HEK293T (cell line): ENCODE measurements at regions not wholly inside any gene's neighbourhood (a gene's known extent, or its start where the extent isn't known, plus 50 kb on each side); places are given as distances from the start of the nearest gene placed in this dataset.

Experiments used
- CTCF ChIA-PET: fragments of 350-600 bp; formaldehyde crosslinking; extraction: SDS; loops from one replicate; lab custom pipeline; 2021; ENCODE audit warnings: antibody characterized with exemption, inconsistent platforms; lab: Yijun Ruan, JAX
- POLR2A ChIA-PET: fragments of 350-600 bp; formaldehyde crosslinking; extraction: SDS; loops from one replicate; lab custom pipeline; 2020; ENCODE audit warnings: antibody characterized with exemption, inconsistent platforms; lab: Yijun Ruan, JAX
- DNase-seq: peaks from one replicate; pipeline ENCODE4 v3.0.0; 2012; ENCODE audit warnings: mixed read lengths; ENCODE audit errors: extremely low spot score
- ARNT ChIP-seq: fragments of 450-650 bp; IDR thresholded peaks from 2 replicates; pipeline ENCODE4 v1.6.1; 2017; ENCODE audit warnings: mild to moderate bottlenecking
- BHLHE40 ChIP-seq: fragments of 450-650 bp; IDR thresholded peaks from 2 replicates; pipeline ENCODE4 v1.6.1; 2016; ENCODE audit warnings: mild to moderate bottlenecking, moderate library complexity, borderline replicate concordance
- CTBP1 ChIP-seq: fragments of 450-650 bp; IDR thresholded peaks from 2 replicates; pipeline ENCODE4 v1.6.1; 2016; ENCODE audit warnings: borderline replicate concordance
- ELF4 ChIP-seq: fragments of 450-650 bp; IDR thresholded peaks from 2 replicates; pipeline ENCODE4 v1.6.1; 2017; ENCODE audit warnings: antibody characterized with exemption
- FOXA1 ChIP-seq: fragments of 450-650 bp; IDR thresholded peaks from 2 replicates; pipeline ENCODE4 v1.6.1; 2016; ENCODE audit warnings: mild to moderate bottlenecking
- FOXK2 ChIP-seq: fragments of 450-650 bp; IDR thresholded peaks from 2 replicates; pipeline ENCODE4 v1.6.1; 2016; ENCODE audit warnings: mild to moderate bottlenecking
- FOXM1 ChIP-seq: fragments of 450-650 bp; IDR thresholded peaks from 2 replicates; pipeline ENCODE4 v1.6.1; 2017; ENCODE audit warnings: mild to moderate bottlenecking, borderline replicate concordance
- HDGF ChIP-seq: fragments of 450-650 bp; IDR thresholded peaks from 2 replicates; pipeline ENCODE4 v1.6.1; 2017; ENCODE audit warnings: antibody characterized with exemption, borderline replicate concordance
- L3MBTL2 ChIP-seq: fragments of 450-650 bp; conservative IDR thresholded peaks from 2 replicates; pipeline ENCODE4 v1.6.1; 2016; ENCODE audit warnings: mild to moderate bottlenecking
- LEF1 ChIP-seq: fragments of 450-650 bp; IDR thresholded peaks from 2 replicates; pipeline ENCODE4 v1.6.1; 2017; ENCODE audit warnings: mild to moderate bottlenecking, borderline replicate concordance
- NFRKB ChIP-seq: fragments of 450-650 bp; IDR thresholded peaks from 2 replicates; pipeline ENCODE4 v1.6.1; 2016; ENCODE audit warnings: mild to moderate bottlenecking, moderate library complexity
- SP1 ChIP-seq: fragments of 450-650 bp; IDR thresholded peaks from 2 replicates; pipeline ENCODE4 v1.6.1; 2017
- SUZ12 ChIP-seq: fragments of 450-650 bp; IDR thresholded peaks from 2 replicates; pipeline ENCODE4 v1.6.1; 2016; ENCODE audit warnings: mild to moderate bottlenecking
- TARDBP ChIP-seq: fragments of 450-650 bp; IDR thresholded peaks from 2 replicates; pipeline ENCODE4 v1.6.1; 2016
- ZNF384 ChIP-seq: fragments of 450-650 bp; IDR thresholded peaks from 2 replicates; pipeline ENCODE4 v1.6.1; 2016
- TF ChIP-seq, protein P1 (sequence below): fragments of 450-650 bp; IDR thresholded peaks from 2 replicates; pipeline ENCODE4 v1.6.1; 2016

DNA sequence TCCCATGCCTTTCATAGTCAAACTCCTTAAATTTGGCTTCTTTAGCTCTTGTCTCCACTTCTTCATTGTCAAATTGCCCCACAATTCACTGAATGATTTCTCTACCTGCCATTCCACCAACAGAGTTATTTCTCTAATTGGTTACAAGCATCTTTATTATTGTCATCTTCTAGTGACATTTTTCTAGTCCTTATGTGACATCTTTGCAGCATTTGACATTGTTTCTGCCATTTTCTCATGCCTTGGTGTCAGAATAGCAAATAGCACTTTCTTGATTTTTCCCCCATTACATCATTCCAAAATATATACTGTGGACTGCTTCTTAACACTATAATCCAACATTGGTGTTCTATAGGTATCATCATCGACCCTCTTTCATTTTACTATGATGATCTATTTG lies 137.7 kb upstream of the HDDC2 start:
- no peak for DNase-seq
- ChIA-PET POLR2A (no interaction called here), CTCF (no interaction called here)
- TF ChIP-seq ARNT (no peak), LEF1 (no peak), ZNF384 (no peak), SUZ12 (no peak), BHLHE40 (no peak), CTBP1 (no peak), NFRKB (no peak), FOXM1 (no peak), SP1 (no peak), ELF4 (no peak), L3MBTL2 (no peak), FOXK2 (no peak), TARDBP (no peak), FOXA1 (no peak)
- TF ChIP-seq, protein P1, sequence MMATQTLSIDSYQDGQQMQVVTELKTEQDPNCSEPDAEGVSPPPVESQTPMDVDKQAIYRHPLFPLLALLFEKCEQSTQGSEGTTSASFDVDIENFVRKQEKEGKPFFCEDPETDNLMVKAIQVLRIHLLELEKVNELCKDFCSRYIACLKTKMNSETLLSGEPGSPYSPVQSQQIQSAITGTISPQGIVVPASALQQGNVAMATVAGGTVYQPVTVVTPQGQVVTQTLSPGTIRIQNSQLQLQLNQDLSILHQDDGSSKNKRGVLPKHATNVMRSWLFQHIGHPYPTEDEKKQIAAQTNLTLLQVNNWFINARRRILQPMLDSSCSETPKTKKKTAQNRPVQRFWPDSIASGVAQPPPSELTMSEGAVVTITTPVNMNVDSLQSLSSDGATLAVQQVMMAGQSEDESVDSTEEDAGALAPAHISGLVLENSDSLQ, result no peak

DNA sequence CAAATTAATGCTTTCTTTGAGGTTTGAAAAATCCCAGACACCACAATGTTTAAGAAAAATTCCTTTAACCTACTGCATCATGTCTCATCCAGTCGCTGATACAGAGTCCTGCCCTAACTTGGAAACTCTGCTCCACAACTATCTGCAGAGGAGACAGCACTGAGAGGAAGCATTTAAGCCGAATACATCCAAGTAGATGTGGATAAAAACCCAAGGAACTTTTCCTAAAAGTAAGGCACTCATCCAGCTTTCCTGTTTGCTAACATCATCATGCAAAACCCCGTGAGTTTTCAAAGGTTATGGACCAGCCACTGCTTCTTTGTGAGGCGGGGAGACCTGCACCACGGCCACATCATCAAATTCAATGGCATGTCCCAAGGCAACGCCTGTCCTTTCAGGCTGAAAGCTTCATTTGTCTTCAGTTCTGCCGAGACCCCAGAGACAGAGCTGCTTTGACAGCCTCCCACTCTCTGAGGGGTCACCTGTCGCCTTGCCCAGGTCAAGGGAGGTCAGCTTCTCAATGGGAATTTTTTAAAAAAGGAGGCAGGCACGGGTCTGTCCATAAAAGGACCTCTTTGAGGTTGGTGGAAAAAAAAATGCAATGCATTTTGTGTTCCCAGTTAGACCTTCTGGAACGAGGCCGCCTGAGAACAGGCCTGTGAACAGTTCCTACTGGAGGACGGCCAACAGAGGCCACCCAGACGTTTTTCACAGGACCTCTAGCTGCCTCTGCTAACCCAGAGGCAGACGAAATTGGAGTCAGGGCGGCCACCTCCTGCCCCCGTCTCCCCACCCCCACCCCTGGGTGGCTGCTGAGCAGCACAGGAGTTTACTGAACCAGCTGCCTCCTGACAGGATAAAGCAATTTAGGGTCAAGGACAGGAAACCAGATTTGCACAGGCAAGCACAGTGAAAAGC lies 142.5 kb upstream of the HDDC2 start:
- POLR2A ChIA-PET, result no interaction called here
- TF ChIP-seq L3MBTL2 (no peak), NFRKB (no peak), TARDBP (no peak), CTBP1 (no peak), BHLHE40 (no peak), FOXA1 (no peak), SUZ12 (no peak), ARNT (no peak), ELF4 (no peak), FOXM1 (no peak), HDGF (no peak), LEF1 (no peak), FOXK2 (no peak), SP1 (no peak)
- TF ChIP-seq, protein P1, result no peak
- CTCF ChIA-PET, result no interaction called here
- no peak for DNase-seq

DNA sequence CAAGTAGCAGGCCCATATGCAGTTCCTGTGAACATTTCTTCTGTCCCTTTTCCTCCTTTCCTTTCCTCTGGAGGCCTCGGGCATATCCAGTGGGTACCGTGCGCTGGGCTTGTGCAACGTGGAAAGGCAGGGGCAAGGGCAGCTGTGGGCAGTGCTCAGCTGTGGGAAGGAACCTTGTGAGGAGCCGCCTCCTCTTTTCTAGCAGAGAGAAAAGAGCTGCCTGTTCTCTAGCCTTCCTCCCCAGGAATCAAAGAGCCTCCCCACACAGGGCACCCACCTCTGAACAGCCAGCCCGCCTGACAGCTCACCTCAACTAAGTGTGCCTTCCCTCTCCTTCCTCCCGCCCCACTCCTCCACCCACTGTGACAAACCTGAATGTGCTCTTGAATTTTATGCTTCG lies 143.3 kb upstream of the HDDC2 start:
- CTCF ChIA-PET, result no interaction called here
- POLR2A ChIA-PET, result no interaction called here
- no peak for TF ChIP-seq BHLHE40
- TF ChIP-seq FOXA1, result no peak
- no peak for TF ChIP-seq L3MBTL2
- TF ChIP-seq TARDBP, result no peak
- TF ChIP-seq ARNT, result no peak
- no peak for TF ChIP-seq FOXM1
- TF ChIP-seq LEF1, result no peak
- TF ChIP-seq, protein P1, result no peak
- no peak for TF ChIP-seq ZNF384
- TF ChIP-seq NFRKB, result no peak
- no peak for TF ChIP-seq CTBP1
- TF ChIP-seq FOXK2, result no peak
- no peak for TF ChIP-seq SUZ12
- TF ChIP-seq SP1, result no peak
- TF ChIP-seq HDGF, result no peak
- TF ChIP-seq ELF4, result no peak
- no peak for DNase-seq

DNA sequence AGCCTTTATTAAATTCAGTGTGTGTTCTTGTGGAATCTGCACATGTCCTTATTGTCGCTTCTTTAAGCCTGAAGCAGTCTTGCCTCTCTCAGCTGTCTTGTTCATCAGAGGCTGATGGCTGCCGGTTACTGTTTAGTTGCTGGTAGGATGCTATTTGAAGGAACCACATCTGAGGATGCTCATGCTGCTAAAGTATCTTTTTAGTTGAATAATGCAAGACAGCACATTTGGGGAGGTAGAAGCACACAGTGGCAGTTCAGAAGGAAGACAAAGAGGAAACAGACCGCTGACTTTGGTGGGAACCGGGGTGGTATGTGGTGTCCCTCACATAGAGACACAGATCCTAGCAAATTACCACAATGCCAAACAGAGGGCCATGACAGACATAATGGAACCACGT lies 144.2 kb upstream of the HDDC2 start:
- TF ChIP-seq, protein P1, result no peak
- TF ChIP-seq ELF4, result no peak
- DNase-seq, result no peak

DNA sequence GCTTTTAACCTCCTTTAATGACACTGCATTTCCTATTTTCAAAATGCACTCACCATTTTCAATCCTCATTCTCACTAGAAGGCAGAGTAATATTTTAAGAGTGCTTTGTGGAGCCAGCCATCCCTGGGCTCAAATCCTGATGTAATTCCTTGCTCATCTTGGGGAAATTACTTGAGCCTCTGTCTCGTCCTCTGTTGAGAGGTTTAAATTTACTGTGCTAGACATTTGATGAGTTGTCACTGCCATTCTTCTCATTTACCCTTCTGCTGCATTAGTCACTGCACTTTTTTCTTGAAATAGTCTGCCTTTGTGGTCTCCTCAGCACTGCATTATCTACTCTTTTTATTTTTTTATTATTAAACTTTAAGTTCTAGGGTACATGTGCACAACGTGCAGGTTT lies 150.0 kb upstream of the HDDC2 start:
- POLR2A ChIA-PET, result no interaction called here
- CTCF ChIA-PET, result no interaction called here
- no peak for DNase-seq
- TF ChIP-seq L3MBTL2, result no peak

More for the DNA sequence above, 144.2 kb upstream of the HDDC2 start:
- ChIA-PET POLR2A (no interaction called here), CTCF (interaction anchor here (1.0 to 1.1 kb wide), 2 partner anchors 34 to 66 kb away, joined by 3 read pairs; no protein-coding TSS in a partner anchor)

DNA sequence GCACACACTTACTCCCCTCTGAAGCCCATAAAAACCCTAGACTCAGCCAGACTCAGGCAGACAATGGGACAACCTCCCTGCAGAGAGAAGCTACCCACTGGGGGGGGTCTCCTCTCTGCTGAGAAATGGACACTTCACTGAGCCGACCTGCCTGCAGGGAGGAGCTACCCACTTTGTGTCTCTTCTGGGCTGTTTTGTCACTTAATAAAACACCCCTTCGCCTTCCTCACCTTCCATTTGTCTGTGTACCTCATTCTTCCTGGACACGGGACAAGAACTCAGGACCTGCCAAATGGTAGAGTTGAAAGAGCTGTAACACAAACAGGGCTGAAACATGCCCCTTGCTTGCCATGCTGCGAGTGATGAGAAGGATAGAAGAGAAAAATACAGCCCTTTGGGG lies 151.7 kb upstream of the HDDC2 start:
- no peak for DNase-seq
- TF ChIP-seq BHLHE40, result no peak
- no peak for TF ChIP-seq ZNF384
- TF ChIP-seq TARDBP, result no peak
- TF ChIP-seq CTBP1, result no peak
- TF ChIP-seq ELF4, result no peak
- no peak for TF ChIP-seq SP1
- TF ChIP-seq SUZ12, result no peak
- no peak for TF ChIP-seq FOXM1
- TF ChIP-seq L3MBTL2, result no peak
- no peak for TF ChIP-seq HDGF
- TF ChIP-seq NFRKB, result no peak
- TF ChIP-seq LEF1, result no peak
- TF ChIP-seq FOXA1, result no peak
- no peak for TF ChIP-seq ARNT
- TF ChIP-seq FOXK2, result no peak
- TF ChIP-seq, protein P1, result no peak
- ChIA-PET CTCF (no interaction called here), POLR2A (no interaction called here)
